CD4-positive, alpha-beta T cell (primary cell): ENCODE measurements at regions not wholly inside any gene's neighbourhood (a gene's known extent, or its start where the extent isn't known, plus 50 kb on each side); places are given as distances from the start of the nearest gene placed in this dataset.

Source experiments
- ATAC-seq: fragments of 200-7000 bp; cut with Tn5 transposase; one replicate; pipeline ENCODE4 v1.10.0; 2022; ENCODE audit warnings: mild to moderate bottlenecking; ENCODE audit not compliant: poor library complexity
- CTCF ChIA-PET: fragments of 350-600 bp; sonication (Branson Sonifier 250); formaldehyde crosslinking; loops from one replicate; lab custom pipeline; 2021; ENCODE audit warnings: antibody characterized with exemption, inconsistent platforms; lab: Charles Lee
- POLR2A ChIA-PET: fragments of 350-600 bp; sonication (Branson Sonifier 250); formaldehyde crosslinking; loops from one replicate; lab custom pipeline; 2021; ENCODE audit warnings: antibody characterized with exemption, inconsistent platforms; lab: Charles Lee
- DNase-seq, 14 experiments: peaks; one replicate each; pipeline ENCODE4 v3.0.0-alpha.2; 2013 to 2020; ENCODE audit warnings: mixed read lengths in 2 of 14
- H3K27ac ChIP-seq, 2 donors: one replicate each; pipeline versions ENCODE4 v1.5.1 to v1.7.0; 2013; ENCODE audit warnings: low read length in 2 of 2, low read depth in 1 of 2, mild to moderate bottlenecking in 1 of 2
- H3K27me3 ChIP-seq, 2 experiments: 1 replicate in 1 of 2; 2 replicates in 1 of 2; pipeline versions ENCODE4 v1.6.1 to v1.7.0; 2013; ENCODE audit warnings: low read length in 2 of 2, control low read depth in 1 of 2, mild to moderate bottlenecking in 1 of 2, moderate library complexity in 1 of 2; ENCODE audit not compliant: insufficient read depth in 2 of 2, control insufficient read depth in 1 of 2
- H3K36me3 ChIP-seq: one replicate; pipeline ENCODE4 v1.6.1; 2013; ENCODE audit warnings: low read length, control low read depth; ENCODE audit not compliant: insufficient read depth
- H3K4me1 ChIP-seq: one replicate; pipeline ENCODE4 v1.6.1; 2013; ENCODE audit warnings: low read length, control low read depth; ENCODE audit not compliant: insufficient read depth
- H3K4me3 ChIP-seq: one replicate; pipeline ENCODE4 v1.5.1; 2013; ENCODE audit warnings: mild to moderate bottlenecking, low read length, moderate library complexity
- H3K9me3 ChIP-seq, 2 experiments: 1 replicate in 1 of 2; 2 replicates in 1 of 2; pipeline versions ENCODE4 v1.6.1 to v1.7.0; 2013; ENCODE audit warnings: low read length in 2 of 2, mild to moderate bottlenecking in 2 of 2, control low read depth in 1 of 2, moderate library complexity in 1 of 2; ENCODE audit not compliant: control insufficient read depth in 1 of 2, insufficient read depth in 1 of 2
- H3K27ac Mint-ChIP-seq: one replicate; pipeline ENCODE4 v1.8.0; 2020; ENCODE audit warnings: mixed read lengths
- H3K27me3 Mint-ChIP-seq: one replicate; pipeline ENCODE4 v1.8.0; 2021; ENCODE audit warnings: mixed read lengths
- H3K36me3 Mint-ChIP-seq: one replicate; pipeline ENCODE4 v1.8.0; 2021; ENCODE audit warnings: low read depth, mixed read lengths
- H3K4me1 Mint-ChIP-seq: one replicate; pipeline ENCODE4 v1.8.0; 2021; ENCODE audit warnings: low read depth, mixed read lengths
- H3K4me3 Mint-ChIP-seq: one replicate; pipeline ENCODE4 v1.8.0; 2020; ENCODE audit warnings: mild to moderate bottlenecking, mixed read lengths
- H3K9me3 Mint-ChIP-seq: one replicate; pipeline ENCODE4 v1.8.0; 2020; ENCODE audit warnings: mixed read lengths
- CTCF ChIP-seq: fragments of 200-600 bp; IDR thresholded peaks from one replicate; pipeline ENCODE4 v1.8.0; 2022; ENCODE audit warnings: antibody characterized with exemption, mild to moderate bottlenecking
- intact Hi-C, 2 experiments: fragments of 100-400 bp; cut with DNase I in 1 of 2; cut with micrococcal nuclease in 1 of 2; formaldehyde crosslinking; loops; one replicate each; pipeline versions ENCODE4 v1.15.1 to v1.9.0; 2023 to 2025; cut with DNase I, micrococcal nuclease

- Mint-ChIP-seq H3K27ac (no peak overlapping the region), H3K4me1 (no peaks in the 10 kb centered on the region), H3K9me3 (no peaks in the 10 kb centered on the region), H3K27me3 (peaks cover 33% of the 10 kb centered on the region), H3K4me3 (no peak overlapping the region), H3K36me3 (no peaks in the 10 kb centered on the region)
- DNase-seq: no peak
- TF ChIP-seq CTCF: no peak
- intact Hi-C loops: no loop called here
- ChIA-PET CTCF (no interaction called here), POLR2A (no interaction called here)
- Histone ChIP-seq H3K4me3 (no peak overlapping the region), H3K36me3 (no peaks in the 10 kb centered on the region), H3K4me1 (no peaks in the 10 kb centered on the region), H3K27me3 (peaks cover 9 to 21% of the 10 kb centered on the region in 2 experiments), H3K9me3 (no peaks in the 10 kb centered on the region), H3K27ac (no peak overlapping the region)
- no peak for ATAC-seq
Observed at GRCh38 chr1:229892515-229893117, 174.4 kb upstream of the GALNT2 start.

GRCh38 chr1:229893762-229894444 is 173.1 kb upstream of the GALNT2 start:
- Mint-ChIP-seq H3K4me1 (no peaks in the 10 kb centered on the region), H3K4me3 (no peak overlapping the region), H3K9me3 (no peaks in the 10 kb centered on the region), H3K27ac (no peak overlapping the region), H3K27me3 (peaks cover 43% of the 10 kb centered on the region), H3K36me3 (no peaks in the 10 kb centered on the region)
- ATAC-seq: no peak
- Histone ChIP-seq H3K27ac (no peak overlapping the region), H3K9me3 (no peaks in the 10 kb centered on the region), H3K27me3 (peaks cover 14 to 22% of the 10 kb centered on the region in 2 experiments), H3K36me3 (no peaks in the 10 kb centered on the region), H3K4me1 (no peaks in the 10 kb centered on the region), H3K4me3 (no peak overlapping the region)
- intact Hi-C loops: no loop called here
- TF ChIP-seq CTCF: no peak
- DNase-seq: no peak
- ChIA-PET POLR2A (no interaction called here), CTCF (no interaction called here)

GRCh38 chr1:229894532-229894931 is 172.5 kb upstream of the GALNT2 start:
- no peak overlapping the region for H3K27ac Mint-ChIP-seq
- peaks cover 43% of the 10 kb centered on the region for H3K27me3 Mint-ChIP-seq
- Histone ChIP-seq H3K4me1 (no peaks in the 10 kb centered on the region), H3K9me3 (no peaks in the 10 kb centered on the region), H3K4me3 (no peak overlapping the region), H3K27ac (no peak overlapping the region), H3K27me3 (peaks cover 14 to 22% of the 10 kb centered on the region in 2 experiments), H3K36me3 (no peaks in the 10 kb centered on the region)
- no peaks in the 10 kb centered on the region for H3K4me1 Mint-ChIP-seq
- CTCF ChIA-PET: no interaction called here
- TF ChIP-seq CTCF: no peak
- no peaks in the 10 kb centered on the region for H3K36me3 Mint-ChIP-seq
- ATAC-seq (no peak), DNase-seq (no peak)
- POLR2A ChIA-PET: no interaction called here
- intact Hi-C loops: no loop called here
- no peaks in the 10 kb centered on the region for H3K9me3 Mint-ChIP-seq
- H3K4me3 Mint-ChIP-seq: no peak overlapping the region
